NCI-H146 (cell line): ENCODE measurements at regions not wholly inside any gene's neighbourhood (a gene's known extent, or its start where the extent isn't known, plus 50 kb on each side); places are given as distances from the start of the nearest gene placed in this dataset.
A peak's percentile ranks its signal among the peaks of the same experiment; 100 is the strongest.

Source experiments
- DNase-seq: peaks from one replicate; lab custom pipeline; 2025; lab: John Stamatoyannopoulos, UW

- no peak for DNase-seq
Observed at GRCh38 chr19:30703645-30704044, 331.5 kb downstream of the ZNF536 start.

GRCh38 chr19:30701178-30701577, 329.0 kb downstream of the ZNF536 start:
- DNase-seq: no peak

GRCh38 chr19:30699871-30700280, 327.7 kb downstream of the ZNF536 start:
- no peak for DNase-seq

- no peak for DNase-seq
Observed at GRCh38 chr19:30696514-30696913, 324.3 kb downstream of the ZNF536 start.

- DNase-seq: no peak
Observed at GRCh38 chr19:30695171-30695875, 323.1 kb downstream of the ZNF536 start.

- no peak for DNase-seq
Observed at GRCh38 chr19:30694156-30694755, 322.1 kb downstream of the ZNF536 start.

GRCh38 chr19:30692879-30693503, 320.8 kb downstream of the ZNF536 start:
- no peak for DNase-seq

GRCh38 chr19:30692181-30692811, 320.1 kb downstream of the ZNF536 start:
- DNase-seq: no peak

- DNase-seq: no peak
Observed at GRCh38 chr19:30691819-30692166, 319.6 kb downstream of the ZNF536 start.

- DNase-seq: no peak
Observed at GRCh38 chr19:30690935-30691818, 319.0 kb downstream of the ZNF536 start.

- DNase-seq: no peak
Observed at GRCh38 chr19:30690525-30690924, 318.3 kb downstream of the ZNF536 start.

GRCh38 chr19:30689474-30689873, 317.3 kb downstream of the ZNF536 start:
- no peak for DNase-seq

- DNase-seq: no peak
Observed at GRCh38 chr19:30688696-30689095, 316.5 kb downstream of the ZNF536 start.

GRCh38 chr19:30686826-30687566, 314.8 kb downstream of the ZNF536 start:
- DNase-seq: no peak

- no peak for DNase-seq
Observed at GRCh38 chr19:30686176-30686820, 314.1 kb downstream of the ZNF536 start.

- DNase-seq: no peak
Observed at GRCh38 chr19:30685426-30686000, 313.3 kb downstream of the ZNF536 start.

GRCh38 chr19:30684613-30685012, 312.4 kb downstream of the ZNF536 start:
- no peak for DNase-seq

GRCh38 chr19:30682999-30683536, 310.9 kb downstream of the ZNF536 start:
- DNase-seq: peak; percentile 48

- no peak for DNase-seq
Observed at GRCh38 chr19:30682146-30682998, 310.2 kb downstream of the ZNF536 start.
